Fibroblast of skin of left quadriceps (primary cell): ENCODE measurements at regions not wholly inside any gene's neighbourhood (a gene's known extent, or its start where the extent isn't known, plus 50 kb on each side); places are given as distances from the start of the nearest gene placed in this dataset.
A peak's percentile ranks its signal among the peaks of the same experiment; 100 is the strongest.
"Not testable (repeated sequence)": the region's sequence is repeated elsewhere in the genome, so short reads cannot be mapped to it uniquely, and the experiment has no call there.

ENCODE experiments used
- DNase-seq, 2 experiments: peaks; one replicate each; pipeline ENCODE4 v3.0.0-alpha.2; 2013; ENCODE audit warnings: low read depth in 2 of 2

DNA sequence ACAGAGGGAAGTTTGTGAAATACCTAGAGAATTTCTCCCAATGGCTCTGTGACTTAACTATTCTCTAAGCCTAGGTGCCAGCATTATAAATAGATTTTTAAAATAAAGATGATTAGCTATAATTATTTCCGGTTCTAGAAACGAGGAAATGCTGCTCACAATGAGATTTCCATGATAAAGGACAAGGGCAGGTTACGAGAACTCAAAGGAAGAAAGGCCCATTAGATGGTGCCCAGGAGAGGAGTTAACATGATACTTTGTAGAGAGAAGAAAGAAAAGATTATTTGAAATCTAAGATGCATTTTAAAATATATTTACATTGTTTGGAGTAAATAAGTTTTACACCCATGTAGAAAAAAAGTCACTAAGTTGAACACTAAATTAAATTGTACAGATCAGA is 538.3 kb upstream of the PTGER4 start:
- DNase-seq = no peak

DNA sequence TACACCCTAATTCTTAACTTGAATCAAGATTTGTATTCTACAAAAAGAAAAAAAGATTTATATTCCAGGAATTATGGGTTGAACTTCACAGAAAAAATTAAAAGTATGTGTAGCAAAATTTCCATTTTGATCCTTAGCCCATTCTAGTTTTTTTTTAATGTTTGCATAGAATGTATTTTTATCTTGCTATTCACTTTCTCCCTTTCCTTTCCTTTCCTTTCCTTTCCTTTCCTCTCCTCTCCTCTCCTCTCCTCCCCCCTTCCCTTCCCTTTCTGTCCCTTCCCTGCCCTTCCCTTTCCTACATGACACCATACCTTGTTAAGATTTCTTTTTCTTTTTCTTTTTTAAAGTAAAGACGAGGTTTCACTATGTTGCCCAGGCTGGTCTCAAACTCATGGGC is 542.5 kb upstream of the PTGER4 start:
- DNase-seq = no peak

DNA sequence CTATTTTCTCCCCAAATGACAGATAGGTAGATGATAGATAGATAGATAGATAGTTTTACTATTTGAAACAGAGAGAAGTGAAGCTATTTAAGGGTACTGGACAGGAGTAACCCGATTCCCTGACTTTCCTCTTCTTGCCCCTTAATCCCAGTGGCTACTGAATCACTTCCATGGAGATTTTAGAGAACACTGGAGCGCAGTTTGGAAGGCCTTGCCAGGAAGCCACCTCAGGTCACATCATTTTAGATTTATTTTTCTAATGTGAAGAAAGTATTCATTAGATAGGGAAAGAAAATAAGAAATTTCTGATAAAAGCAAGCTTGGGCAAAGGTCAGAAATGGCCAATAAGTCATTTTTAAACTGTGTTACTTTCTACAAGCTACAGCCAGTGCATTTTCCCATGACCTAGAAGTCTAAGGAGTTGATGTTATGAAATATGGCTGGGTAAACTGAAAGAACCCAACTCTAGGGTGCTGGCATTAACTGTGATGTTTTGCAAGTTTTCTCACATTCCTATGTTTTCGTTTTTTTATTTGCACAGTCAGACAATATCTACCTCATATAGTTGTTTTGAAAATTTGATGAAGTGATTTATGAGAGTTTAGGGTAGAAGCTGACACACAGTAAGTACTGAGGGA is 544.7 kb upstream of the PTGER4 start:
- DNase-seq = no peak

DNA sequence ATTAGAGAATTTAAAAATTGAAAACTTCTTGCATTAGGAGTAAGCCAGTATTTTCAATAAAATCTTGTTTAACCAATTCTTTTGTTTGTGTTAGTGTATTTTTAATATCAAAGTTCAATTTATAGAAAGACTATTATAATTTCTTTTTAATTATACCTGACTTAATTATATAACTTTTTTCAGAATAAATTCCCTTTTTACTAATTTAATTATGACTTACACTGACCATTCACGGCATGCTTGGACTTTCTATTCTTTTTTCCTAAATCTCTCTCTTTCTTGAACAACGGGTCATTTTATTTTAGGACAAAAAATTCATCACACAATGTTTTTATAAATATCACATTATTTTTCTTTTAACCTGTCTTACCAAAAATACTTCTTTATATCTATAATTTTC is 555.3 kb upstream of the PTGER4 start:
- DNase-seq = no peak

DNA sequence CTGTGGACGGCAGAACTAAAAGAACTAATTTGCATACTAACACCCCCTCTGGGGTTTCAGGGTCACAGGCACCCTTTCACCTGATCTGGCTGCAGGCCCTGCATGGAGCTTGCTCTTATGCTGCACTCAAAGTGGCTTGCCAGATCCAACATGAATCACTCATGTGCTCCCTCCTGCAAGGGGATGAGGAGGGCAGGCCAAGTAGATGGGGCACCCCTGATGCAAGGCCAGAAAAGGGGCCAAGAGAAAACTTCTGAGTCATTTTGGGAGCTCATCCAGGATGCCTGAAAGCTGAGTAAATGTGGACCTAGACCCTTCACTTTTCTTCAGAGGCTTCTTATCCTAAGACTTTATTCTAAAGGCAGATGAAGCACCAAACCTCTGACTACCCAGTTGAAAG is 558.5 kb upstream of the PTGER4 start:
- no peak for DNase-seq

DNA sequence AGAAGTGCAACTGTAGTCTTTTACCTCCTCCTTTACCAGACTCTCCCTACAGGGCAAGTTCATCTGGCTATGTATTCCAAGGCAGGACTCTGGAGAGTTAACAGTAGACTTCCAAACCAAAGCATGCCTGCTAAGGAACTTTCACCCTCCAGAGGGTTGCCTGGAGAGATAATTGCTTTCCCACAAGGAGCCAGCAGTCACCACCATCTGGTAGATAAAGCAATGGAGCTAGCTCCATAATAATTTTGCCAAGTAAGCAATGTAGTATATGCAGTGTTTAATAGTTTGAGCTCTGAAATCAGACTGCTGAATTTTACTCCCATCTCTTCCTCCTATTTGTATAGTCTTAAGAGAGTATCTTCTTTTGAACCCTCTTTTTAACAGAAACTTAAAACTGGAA is 566.8 kb upstream of the PTGER4 start:
- no peak for DNase-seq

DNA sequence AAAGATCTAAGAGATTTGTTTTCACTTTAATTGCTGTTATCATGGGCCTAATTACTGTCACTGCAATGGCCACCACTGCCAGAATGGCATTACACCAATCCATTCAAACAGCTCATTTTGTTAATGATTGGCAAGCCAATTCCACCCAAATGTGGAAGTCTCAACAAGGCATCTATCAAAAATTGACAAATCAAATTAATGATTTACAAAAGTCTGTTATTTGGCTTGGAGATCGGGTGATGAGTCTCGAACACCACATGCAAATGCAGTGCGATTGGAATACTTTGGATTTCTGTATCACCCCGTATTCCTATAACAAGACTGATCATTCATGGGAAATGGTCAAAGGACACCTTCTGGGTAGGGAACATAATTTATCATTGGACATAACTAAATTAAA is 568.7 kb upstream of the PTGER4 start:
- DNase-seq = not testable (repeated sequence)

DNA sequence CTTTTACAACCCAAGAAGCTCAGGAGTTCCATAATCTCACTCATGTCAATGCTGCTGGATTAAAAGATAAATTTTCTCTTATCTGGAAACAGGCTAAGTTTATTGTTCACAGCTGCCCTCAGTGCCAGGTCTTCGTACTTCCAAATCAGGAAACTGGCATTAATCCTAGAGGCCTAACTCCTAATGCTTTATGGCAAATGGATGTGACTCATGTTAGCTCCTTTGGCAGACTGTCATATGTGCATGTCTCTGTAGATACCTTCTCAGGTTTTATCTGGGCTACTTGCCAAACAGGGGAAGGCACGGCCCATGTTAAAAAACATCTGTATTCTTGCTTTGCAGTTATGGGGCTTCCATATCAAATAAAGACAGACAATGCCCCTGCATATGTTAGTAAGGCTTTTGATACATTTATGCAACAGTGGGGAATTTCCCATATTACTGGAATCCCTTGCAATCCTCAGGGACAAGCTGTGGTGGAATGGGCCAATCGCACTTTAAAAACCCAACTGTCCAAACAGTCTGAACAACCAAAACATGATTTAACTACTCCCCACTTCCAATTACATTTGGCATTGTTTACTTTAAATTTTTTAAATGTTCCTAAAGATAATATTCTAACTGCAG is 570.8 kb upstream of the PTGER4 start:
- DNase-seq = peak; percentile 9 to 11

DNA sequence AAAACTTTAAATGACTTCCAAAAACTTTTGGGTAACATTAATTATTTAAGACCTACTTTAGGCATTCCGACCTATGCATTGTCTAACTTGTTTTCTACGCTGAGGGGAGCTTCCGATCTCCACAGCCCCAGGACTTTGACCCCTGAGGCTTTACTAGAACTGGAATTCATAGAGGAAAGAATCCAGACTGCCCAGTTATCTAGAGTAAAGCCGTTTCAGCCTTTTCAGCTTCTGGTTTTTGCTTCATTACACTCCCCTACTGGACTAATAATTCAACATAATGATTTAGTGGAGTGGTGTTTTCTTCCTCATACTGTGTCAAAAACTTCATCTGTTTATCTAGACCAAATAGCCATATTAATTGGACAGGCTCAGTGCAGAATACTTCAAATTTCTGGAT is 571.9 kb upstream of the PTGER4 start:
- not testable (repeated sequence) for DNase-seq

DNA sequence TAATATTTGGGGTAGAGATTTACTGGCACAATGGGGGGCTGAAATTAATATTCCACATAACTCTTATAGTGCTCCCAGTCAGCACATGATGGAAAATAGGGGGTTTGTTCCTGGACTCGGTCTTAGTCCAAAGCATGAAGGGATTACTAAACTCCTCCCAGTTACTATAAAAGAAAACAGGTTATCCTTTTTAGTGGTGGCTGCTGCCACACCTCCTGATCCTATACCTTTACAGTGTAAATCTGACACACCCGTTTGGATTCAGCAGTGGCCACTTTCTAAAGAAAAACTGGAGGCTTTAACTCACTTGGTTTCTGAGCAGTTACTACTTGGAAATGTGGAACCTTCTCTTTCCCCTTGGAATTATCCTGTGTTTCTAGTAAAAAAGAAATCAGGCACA is 572.9 kb upstream of the PTGER4 start:
- DNase-seq = no peak

DNA sequence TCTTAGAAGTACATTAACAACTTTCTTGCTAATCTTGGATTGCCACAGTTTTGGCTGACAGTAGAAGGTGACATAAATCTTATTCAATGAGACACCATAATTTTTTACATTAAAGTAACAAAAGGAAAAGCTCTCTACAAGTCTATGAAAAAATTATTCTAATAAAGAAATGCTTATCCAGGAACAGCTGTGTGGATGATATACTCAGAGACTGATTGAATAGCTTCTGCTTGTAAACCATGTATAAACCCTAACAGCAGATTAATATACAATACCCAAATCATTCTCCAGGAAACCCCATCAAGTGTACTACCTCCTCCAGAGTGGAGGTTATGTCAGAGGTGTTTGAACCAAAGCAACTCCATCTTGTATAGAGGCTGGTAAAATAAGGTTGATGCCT is 581.4 kb upstream of the PTGER4 start:
- no peak for DNase-seq

DNA sequence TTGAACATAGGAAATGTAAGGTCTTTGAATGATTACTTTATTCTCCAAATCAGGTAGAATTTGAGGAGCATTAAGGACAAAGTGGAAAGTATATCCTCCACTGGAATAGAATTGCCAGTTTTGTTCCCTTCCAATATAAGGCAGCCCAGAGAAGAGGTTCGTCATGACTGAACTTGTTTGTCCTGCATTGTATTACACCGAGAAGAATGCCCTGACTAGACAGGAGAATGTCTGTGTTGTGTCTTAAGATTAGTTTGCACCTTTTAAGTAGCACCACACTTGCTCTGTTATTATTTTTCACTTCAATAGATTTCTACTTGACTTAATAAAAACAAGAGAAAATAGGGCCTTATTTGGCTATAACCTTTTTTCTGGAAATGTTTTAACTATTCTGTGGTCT is 586.2 kb upstream of the PTGER4 start:
- no peak for DNase-seq

DNA sequence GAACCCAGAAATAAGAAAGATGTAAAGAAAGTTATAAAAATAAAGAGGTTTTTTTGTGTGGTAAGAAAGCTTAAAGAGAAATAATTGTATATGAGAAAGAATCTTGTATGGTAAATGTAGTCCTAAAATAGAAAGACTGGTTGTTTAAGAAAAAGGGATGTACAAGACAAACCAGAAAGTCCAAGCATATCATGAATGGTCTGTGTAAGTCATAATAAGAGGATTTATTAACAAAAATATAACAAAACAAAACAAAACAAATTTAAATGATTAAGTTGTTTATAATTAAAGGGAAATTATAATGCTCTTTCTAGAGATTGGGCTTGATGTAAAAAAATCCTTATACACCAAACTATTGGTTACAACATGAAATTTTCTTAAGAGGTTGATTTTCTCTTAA is 590.4 kb upstream of the PTGER4 start:
- DNase-seq = no peak

DNA sequence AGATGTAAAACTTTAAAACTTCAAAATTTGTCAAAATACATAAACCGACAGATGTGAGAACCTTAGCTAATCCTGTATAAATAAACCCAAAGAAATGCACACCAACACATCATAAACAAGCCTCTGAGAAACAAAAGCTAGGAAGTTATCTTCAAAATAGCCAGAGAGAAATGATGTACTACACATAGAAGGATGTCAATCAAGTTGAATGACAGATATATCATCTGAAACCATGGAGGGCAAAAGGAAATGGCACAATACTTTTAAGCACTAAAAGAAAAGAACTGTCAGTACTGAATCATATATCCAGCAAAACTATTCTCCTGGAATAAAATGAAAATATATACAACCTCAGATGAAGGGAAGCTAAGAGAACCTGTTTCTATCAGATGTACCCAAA is 595.1 kb upstream of the PTGER4 start:
- no peak for DNase-seq

DNA sequence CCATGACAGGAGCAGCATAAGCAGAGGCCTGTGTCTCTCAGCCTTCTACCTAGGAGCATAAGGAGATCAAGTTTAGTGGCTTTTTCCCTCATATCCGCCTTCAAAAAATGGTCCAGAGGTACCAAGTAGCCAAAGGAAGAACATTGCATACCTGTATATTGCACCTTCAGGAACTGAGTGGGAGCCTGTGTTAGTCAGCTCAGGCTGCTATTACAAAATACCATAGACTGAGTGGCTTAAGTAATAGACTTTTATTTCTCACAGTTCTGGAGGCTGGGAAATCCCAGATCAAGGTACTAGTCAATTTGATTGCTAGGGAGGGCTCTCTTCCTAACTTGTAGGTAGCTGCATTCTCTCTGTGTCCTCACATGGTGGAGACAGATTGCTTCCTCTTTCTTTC is 597.4 kb upstream of the PTGER4 start:
- DNase-seq = no peak

DNA sequence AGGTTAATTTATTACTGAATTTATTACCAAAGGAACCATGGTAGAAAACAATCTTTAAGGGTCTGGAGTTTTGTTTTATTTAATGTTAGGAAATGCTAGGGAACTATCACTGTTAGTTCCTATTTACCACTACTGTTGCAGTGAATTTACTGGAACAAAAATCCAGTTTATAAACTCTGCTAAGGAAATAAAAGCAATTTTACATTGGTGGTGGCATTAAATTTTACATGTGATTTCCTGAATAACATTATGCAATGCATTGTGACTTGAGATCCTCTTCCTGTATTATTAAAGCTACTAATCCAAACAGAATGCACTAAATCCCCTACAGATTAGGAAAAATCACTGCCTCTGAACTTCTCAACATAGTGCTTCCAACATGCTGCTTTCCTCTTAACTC is 599.5 kb upstream of the PTGER4 start:
- DNase-seq = no peak

DNA sequence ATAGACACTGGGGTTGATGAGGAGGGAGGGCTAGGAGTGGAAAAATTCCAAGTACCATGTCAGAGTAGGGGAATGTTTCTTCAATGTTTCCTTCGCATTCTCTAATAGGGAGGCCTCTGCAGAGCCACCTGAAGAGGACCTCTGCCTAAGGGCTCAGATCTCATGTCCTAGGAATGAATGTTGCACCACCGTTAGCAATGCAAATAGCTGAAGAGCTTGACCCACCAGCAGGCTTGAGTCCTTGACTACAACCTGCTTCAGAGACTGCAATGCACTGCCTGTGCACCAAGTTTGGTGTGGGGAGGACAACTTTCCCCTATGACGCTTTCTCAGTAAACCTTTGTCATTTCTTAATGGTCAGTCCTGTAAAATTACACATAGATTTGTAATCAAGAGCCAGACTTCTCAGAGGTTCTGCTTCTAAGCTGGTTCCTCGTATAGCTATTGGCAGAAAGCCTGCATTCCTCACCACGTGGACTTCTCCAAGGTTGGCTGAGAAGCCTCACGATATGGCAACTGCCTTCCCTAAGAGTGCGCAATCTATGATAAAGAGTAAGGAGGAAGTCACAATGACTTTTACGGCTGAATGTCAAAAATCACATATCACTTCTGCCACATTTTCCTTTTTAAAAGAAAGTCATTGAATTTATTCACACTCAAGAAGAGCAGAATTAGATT is 600.7 kb upstream of the PTGER4 start:
- DNase-seq = no peak

DNA sequence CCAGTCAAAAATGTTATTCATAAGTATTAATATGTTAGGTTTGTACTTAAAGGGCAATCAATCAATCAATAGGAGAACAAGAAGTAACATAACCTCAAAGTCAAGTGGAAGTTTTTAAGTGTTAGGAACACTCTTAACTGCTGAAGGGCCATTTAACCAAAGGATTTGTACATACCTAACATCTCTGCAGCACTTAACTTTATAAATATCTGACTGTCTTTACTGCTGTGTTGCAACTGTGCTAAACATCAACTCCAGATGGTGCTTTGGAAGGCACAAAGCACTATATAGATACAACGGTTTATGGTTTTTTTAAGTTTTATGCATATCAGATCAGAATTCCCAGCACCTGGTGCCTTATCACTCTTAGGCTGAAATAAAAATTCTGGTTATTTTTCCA is 604.9 kb upstream of the PTGER4 start:
- DNase-seq = no peak

DNA sequence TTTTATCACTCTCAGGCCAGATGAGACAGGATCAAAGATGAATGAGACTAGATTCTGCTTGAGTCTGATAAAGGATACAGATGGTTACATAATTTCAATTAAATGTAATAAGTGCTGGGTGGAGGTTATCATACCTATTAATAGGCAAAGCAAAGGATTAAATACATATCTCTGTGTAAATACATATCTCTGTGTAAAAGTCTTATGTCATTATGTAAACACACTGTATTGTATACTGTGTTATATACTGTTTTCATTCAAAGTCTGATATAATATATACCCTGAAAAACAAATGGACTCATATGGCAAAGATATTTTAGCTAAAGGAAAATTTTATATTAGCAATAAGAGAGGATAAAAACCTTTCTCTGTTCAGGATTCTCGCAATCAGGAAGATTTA is 605.8 kb upstream of the PTGER4 start:
- no peak for DNase-seq

DNA sequence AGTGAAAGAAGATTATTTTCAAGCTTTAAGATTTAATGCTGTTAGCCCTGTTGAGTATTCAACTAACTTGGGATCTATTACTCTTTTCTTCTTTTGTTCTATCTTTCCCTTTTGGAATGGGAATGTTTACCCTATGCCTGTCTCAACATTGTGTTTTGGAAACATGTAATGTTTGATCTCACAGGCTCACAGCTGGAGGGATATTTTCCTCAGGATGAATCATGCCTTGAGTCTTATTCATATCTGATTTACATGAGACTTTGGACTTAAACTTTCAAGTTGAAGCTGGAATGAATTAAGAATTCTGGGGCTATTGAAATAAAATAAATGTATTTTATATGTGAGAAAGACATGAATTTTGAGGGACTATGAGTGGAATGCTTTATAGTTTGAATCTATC is 607.8 kb upstream of the PTGER4 start:
- DNase-seq = peak; percentile 3 to 5

DNA sequence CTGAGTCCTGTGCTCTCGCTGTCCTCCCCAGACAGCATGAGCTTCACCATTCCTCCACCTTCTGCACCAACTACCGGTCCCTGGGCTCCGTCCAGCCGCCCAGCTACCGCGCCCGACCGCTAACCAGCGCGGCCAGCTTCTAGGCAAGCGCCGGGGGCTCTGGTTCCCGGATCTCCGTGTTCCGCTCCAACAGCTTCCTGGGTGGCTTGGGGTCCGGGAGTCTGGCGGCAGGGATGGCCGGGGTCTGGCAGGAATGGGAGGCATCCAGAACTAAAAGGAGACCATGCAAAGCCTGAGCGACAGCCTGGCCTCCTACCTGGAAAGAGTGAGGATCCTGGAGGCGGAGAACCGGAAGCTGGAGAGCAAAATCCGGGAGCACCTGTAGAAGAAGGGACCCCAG is 613.1 kb upstream of the PTGER4 start:
- no peak for DNase-seq

DNA sequence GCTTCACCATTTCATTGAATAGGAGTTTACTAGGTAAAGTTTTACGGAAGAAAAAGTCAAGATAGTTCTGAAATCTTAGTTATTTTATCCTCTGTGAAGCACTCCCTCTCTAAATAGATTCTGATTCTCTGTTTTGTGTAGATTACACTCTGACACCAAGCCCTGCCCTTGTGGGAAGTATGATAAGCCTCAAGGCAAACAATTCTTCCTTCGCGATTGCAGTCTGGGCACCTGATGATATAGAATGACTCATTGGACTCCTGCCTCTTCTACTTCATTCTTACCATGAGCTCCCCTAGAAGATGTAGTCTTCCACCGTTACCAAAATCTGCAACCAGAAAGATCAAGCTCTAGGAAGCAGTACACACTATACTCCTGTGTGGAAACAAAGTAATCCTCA is 626.9 kb upstream of the PTGER4 start:
- DNase-seq = no peak

DNA sequence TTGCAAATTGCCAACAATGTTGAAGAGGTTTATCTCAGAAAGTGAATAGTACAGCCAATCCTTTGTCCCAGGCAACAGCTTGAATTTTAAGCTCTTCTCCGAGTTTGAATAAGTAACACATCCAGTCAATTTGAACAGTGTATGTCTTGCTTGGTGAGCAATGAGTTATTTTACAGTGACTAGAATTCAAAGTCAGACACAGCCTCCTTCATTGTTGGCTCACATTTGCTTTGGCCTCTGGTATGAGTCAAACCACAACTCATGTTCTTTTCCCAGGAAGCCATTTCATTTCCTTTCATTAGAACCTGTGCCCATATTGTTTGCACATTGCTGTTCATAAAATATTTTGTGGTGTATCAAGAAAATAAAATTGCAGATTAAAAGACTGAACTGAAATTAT is 622.0 kb upstream of the DAB2 start:
- DNase-seq = peak in 1 of 2 experiments; percentile 1

DNA sequence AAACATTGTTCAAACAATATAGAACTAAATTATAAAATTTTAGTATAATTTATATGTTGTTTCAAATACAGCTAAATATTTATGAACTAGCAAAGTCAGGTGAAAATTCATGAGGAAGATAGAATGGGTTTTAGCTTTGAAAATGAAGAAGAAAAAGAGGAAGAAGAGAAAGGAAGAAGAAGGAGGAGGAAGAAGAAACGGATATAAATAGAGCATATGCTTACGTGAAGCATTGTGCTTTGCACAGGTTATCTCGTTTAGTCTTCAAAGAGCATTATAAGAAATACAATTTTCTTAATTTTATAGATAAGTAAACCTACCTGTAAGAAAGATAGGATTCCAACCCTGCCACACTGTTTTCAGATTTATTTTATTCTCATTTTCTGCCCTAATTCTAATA is 620.6 kb upstream of the DAB2 start:
- DNase-seq = no peak
